Neural cell (in vitro differentiated cells): ENCODE measurements at regions not wholly inside any gene's neighbourhood (a gene's known extent, or its start where the extent isn't known, plus 50 kb on each side); places are given as distances from the start of the nearest gene placed in this dataset.

ENCODE experiments used
- H2AFZ ChIP-seq: fragments of 200-600, 300-800 bp; sonication (generic), shearing (Covaris generic); 2 replicates; pipeline ENCODE4 v1.6.0; 2014; ENCODE audit warnings: low read depth, mild to moderate bottlenecking, antibody characterized with exemption, low read length, moderate library complexity
- H3F3A ChIP-seq: fragments of 200-600 bp; shearing (Covaris generic); 2 replicates; pipeline ENCODE4 v1.6.1; 2016; ENCODE audit warnings: mild to moderate bottlenecking, moderate library complexity, mixed read lengths, antibody characterized with exemption, low read length; ENCODE audit not compliant: insufficient read depth, poor library complexity, severe bottlenecking
- H3K27ac ChIP-seq: fragments of 200-600, 300-800 bp; sonication (generic), shearing (Covaris generic); 2 replicates; pipeline ENCODE4 v1.5.1; 2014; ENCODE audit warnings: mild to moderate bottlenecking, low read length, moderate library complexity
- H3K27me3 ChIP-seq: fragments of 300-800, 200-600 bp; sonication (generic), shearing (Covaris generic); 2 replicates; pipeline ENCODE4 v1.6.0; 2014; ENCODE audit warnings: mild to moderate bottlenecking, low read depth, low read length, moderate library complexity; ENCODE audit not compliant: insufficient read depth
- H3K36me3 ChIP-seq: fragments of 300-800, 200-600 bp; sonication (generic), shearing (Covaris generic); 2 replicates; pipeline ENCODE4 v1.5.1; 2014; ENCODE audit warnings: mild to moderate bottlenecking, antibody characterized with exemption, low read length, moderate library complexity; ENCODE audit not compliant: insufficient read depth
- H3K4me2 ChIP-seq: fragments of 300-800, 200-600 bp; sonication (generic), shearing (Covaris generic); 2 replicates; pipeline ENCODE4 v1.6.0; 2014; ENCODE audit warnings: mild to moderate bottlenecking, low read length
- H3K4me3 ChIP-seq: fragments of 300-800, 200-600 bp; sonication (generic), shearing (Covaris generic); 2 replicates; pipeline ENCODE4 v1.5.1; 2014; ENCODE audit warnings: mild to moderate bottlenecking, low read length, moderate library complexity
- H3K79me2 ChIP-seq: fragments of 200-600 bp; shearing (Covaris generic); replicated peaks from 2 replicates; pipeline ENCODE4 v1.6.0; 2014; ENCODE audit warnings: mild to moderate bottlenecking, low read length, moderate library complexity; ENCODE audit not compliant: insufficient read depth
- H3K9ac ChIP-seq: fragments of 300-800, 200-600 bp; sonication (generic), shearing (Covaris generic); 2 replicates; pipeline ENCODE4 v1.6.1; 2016; ENCODE audit warnings: mild to moderate bottlenecking, low read length, mixed read lengths
- H3K9me2 ChIP-seq: fragments of 200-600 bp; shearing (Covaris generic); 2 replicates; pipeline ENCODE4 v1.6.1; 2016; ENCODE audit warnings: mild to moderate bottlenecking, low read length, mixed read lengths; ENCODE audit not compliant: insufficient read depth
- H3K9me3 ChIP-seq: fragments of 200-600, 300-800 bp; sonication (generic), shearing (Covaris generic); 2 replicates; pipeline ENCODE4 v1.6.1; 2016; ENCODE audit warnings: mild to moderate bottlenecking, mixed run types, low read length, moderate library complexity, mixed read lengths
- H4K20me1 ChIP-seq: fragments of 200-600 bp; shearing (Covaris generic); 2 replicates; pipeline ENCODE4 v1.6.1; 2016; ENCODE audit warnings: mild to moderate bottlenecking, mixed run types; ENCODE audit not compliant: insufficient read depth
- CTCF ChIP-seq: fragments of 450-650 bp; IDR thresholded peaks from 2 replicates; pipeline ENCODE4 v1.5.1; 2014; ENCODE audit warnings: antibody characterized with exemption, mild to moderate bottlenecking, moderate library complexity; ENCODE audit not compliant: poor library complexity, severe bottlenecking
- EP300 ChIP-seq: fragments of 450-650 bp; conservative IDR thresholded peaks from 2 replicates; pipeline ENCODE4 v1.6.1; 2014; ENCODE audit warnings: antibody characterized with exemption, mild to moderate bottlenecking, moderate library complexity; ENCODE audit not compliant: poor library complexity, severe bottlenecking
- EZH2 ChIP-seq: fragments of 200-600, 300-800 bp; shearing (Covaris generic), sonication (generic); IDR thresholded peaks from 2 replicates; pipeline ENCODE4 v1.6.1; 2014; ENCODE audit warnings: antibody characterized with exemption, low read length, borderline replicate concordance, mild to moderate bottlenecking; ENCODE audit not compliant: insufficient read depth, poor library complexity, severe bottlenecking
- MXI1 ChIP-seq: fragments of 450-650 bp; conservative IDR thresholded peaks from 2 replicates; pipeline ENCODE4 v1.6.1; 2014; ENCODE audit warnings: antibody characterized with exemption, mild to moderate bottlenecking; ENCODE audit not compliant: poor library complexity, severe bottlenecking
- POLR2AphosphoS5 ChIP-seq: IDR thresholded peaks from 2 replicates; pipeline ENCODE4 v1.6.1; 2012
- RAD21 ChIP-seq: fragments of 450-650 bp; conservative IDR thresholded peaks from 2 replicates; pipeline ENCODE4 v1.6.1; 2014; ENCODE audit warnings: antibody characterized with exemption, mild to moderate bottlenecking, moderate library complexity
- REST ChIP-seq: IDR thresholded peaks from 2 replicates; pipeline ENCODE4 v1.6.1; 2012; ENCODE audit warnings: borderline replicate concordance
- SMC3 ChIP-seq: fragments of 450-650 bp; conservative IDR thresholded peaks from 2 replicates; pipeline ENCODE4 v1.6.1; 2014; ENCODE audit warnings: antibody characterized with exemption, mild to moderate bottlenecking, moderate library complexity; ENCODE audit not compliant: poor library complexity
- TAF1 ChIP-seq: IDR thresholded peaks from 2 replicates; pipeline ENCODE4 v1.6.1; 2012; ENCODE audit warnings: low read depth

- Histone ChIP-seq H3F3A (no peaks in the 10 kb centered on the region), H3K9ac (no peak overlapping the region), H3K27ac (no peak overlapping the region), H3K9me3 (no peaks in the 10 kb centered on the region), H3K9me2 (no peaks in the 10 kb centered on the region), H3K4me2 (no peak overlapping the region), H3K4me3 (no peak overlapping the region), H3K79me2 (no peaks in the 10 kb centered on the region), H2AFZ (no peak overlapping the region), H3K27me3 (no peaks in the 10 kb centered on the region), H4K20me1 (no peaks in the 10 kb centered on the region), H3K36me3 (no peaks in the 10 kb centered on the region)
- TF ChIP-seq POLR2AphosphoS5 (no peak), RAD21 (peak; percentile 81), MXI1 (no peak), TAF1 (no peak), REST (no peak), EP300 (no peak), CTCF (peak; percentile 79), EZH2 (no peak), SMC3 (peak; percentile 82)
Measured at GRCh38 chr10:51001587-51001986, 72.7 kb upstream of the PRKG1 start.

GRCh38 chr10:51002469-51002868, 71.8 kb upstream of the PRKG1 start:
- no peak for TF ChIP-seq RAD21
- TF ChIP-seq SMC3, result no peak
- no peak for TF ChIP-seq CTCF
- TF ChIP-seq POLR2AphosphoS5, result no peak
- TF ChIP-seq EP300, result no peak
- TF ChIP-seq MXI1, result no peak
- no peak for TF ChIP-seq REST
- no peak overlapping the region for H3K4me2 ChIP-seq
- H3K27me3 ChIP-seq, result no peaks in the 10 kb centered on the region
- no peak overlapping the region for H3K9ac ChIP-seq
- no peak overlapping the region for H2AFZ ChIP-seq
- H3K79me2 ChIP-seq, result no peaks in the 10 kb centered on the region
- H3K9me2 ChIP-seq, result no peaks in the 10 kb centered on the region
- H3F3A ChIP-seq, result no peaks in the 10 kb centered on the region
- no peaks in the 10 kb centered on the region for H4K20me1 ChIP-seq
- no peaks in the 10 kb centered on the region for H3K36me3 ChIP-seq
- H3K4me3 ChIP-seq, result no peak overlapping the region
- no peaks in the 10 kb centered on the region for H3K9me3 ChIP-seq
- no peak overlapping the region for H3K27ac ChIP-seq
